Erythroblast (primary cell): ENCODE measurements at regions not wholly inside any gene's neighbourhood (a gene's known extent, or its start where the extent isn't known, plus 50 kb on each side); places are given as distances from the start of the nearest gene placed in this dataset.

Experiments used
- GATA1 ChIP-seq: IDR thresholded peaks from 2 replicates; pipeline ENCODE4 v1.6.1; 2011; ENCODE audit warnings: low read depth, mild to moderate bottlenecking, control low read depth, low read length, moderate library complexity
- POLR2A ChIP-seq: IDR thresholded peaks from 2 replicates; pipeline ENCODE4 v1.6.1; 2011; ENCODE audit warnings: mild to moderate bottlenecking, low read length

GRCh38 chr18:34077599-34077998 lies 147.1 kb downstream of the NOL4 start:
- TF ChIP-seq POLR2A (no peak), GATA1 (no peak)
